OCI-LY7 (cell line): ENCODE measurements at regions not wholly inside any gene's neighbourhood (a gene's known extent, or its start where the extent isn't known, plus 50 kb on each side); places are given as distances from the start of the nearest gene placed in this dataset.

Experiments used
- EZH2phosphoT487 ChIP-seq: fragments of 200-600 bp; sonication (generic); IDR thresholded peaks from 2 replicates; pipeline ENCODE4 v1.6.1; 2018; ENCODE audit warnings: low read depth, borderline replicate concordance, mild to moderate bottlenecking, mixed run types, antibody characterized with exemption, low read length, moderate library complexity, mixed read lengths
- TF ChIP-seq, protein P1 (sequence below): fragments of 200-600 bp; sonication (generic); conservative IDR thresholded peaks from 2 replicates; pipeline ENCODE4 v1.5.1; 2014; ENCODE audit warnings: mild to moderate bottlenecking, antibody characterized with exemption, low read length, moderate library complexity, mixed read lengths

- TF ChIP-seq, protein P1, sequence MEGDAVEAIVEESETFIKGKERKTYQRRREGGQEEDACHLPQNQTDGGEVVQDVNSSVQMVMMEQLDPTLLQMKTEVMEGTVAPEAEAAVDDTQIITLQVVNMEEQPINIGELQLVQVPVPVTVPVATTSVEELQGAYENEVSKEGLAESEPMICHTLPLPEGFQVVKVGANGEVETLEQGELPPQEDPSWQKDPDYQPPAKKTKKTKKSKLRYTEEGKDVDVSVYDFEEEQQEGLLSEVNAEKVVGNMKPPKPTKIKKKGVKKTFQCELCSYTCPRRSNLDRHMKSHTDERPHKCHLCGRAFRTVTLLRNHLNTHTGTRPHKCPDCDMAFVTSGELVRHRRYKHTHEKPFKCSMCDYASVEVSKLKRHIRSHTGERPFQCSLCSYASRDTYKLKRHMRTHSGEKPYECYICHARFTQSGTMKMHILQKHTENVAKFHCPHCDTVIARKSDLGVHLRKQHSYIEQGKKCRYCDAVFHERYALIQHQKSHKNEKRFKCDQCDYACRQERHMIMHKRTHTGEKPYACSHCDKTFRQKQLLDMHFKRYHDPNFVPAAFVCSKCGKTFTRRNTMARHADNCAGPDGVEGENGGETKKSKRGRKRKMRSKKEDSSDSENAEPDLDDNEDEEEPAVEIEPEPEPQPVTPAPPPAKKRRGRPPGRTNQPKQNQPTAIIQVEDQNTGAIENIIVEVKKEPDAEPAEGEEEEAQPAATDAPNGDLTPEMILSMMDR: no peak
- TF ChIP-seq EZH2phosphoT487: no peak
Measured at GRCh38 chr2:53111406-53111805, 656.2 kb upstream of the CHAC2 start.
